Breast epithelium (tissue), 4 donors: ENCODE measurements at regions not wholly inside any gene's neighbourhood (a gene's known extent, or its start where the extent isn't known, plus 50 kb on each side); places are given as distances from the start of the nearest gene placed in this dataset.

Source experiments
- DNase-seq, 2 donors: peaks; one replicate each; pipeline ENCODE4 v3.0.0-alpha.2; 2019; ENCODE audit warnings: low spot score in 2 of 2
- H3K27ac ChIP-seq, 2 donors: fragments of 200-600 bp; sonication (generic) in 1 of 2; one replicate each; pipeline ENCODE4 v1.5.1; 2016 to 2019; ENCODE audit warnings: mild to moderate bottlenecking in 1 of 2
- H3K27me3 ChIP-seq, 2 donors: fragments of 200-600 bp; sonication (generic) in 1 of 2; one replicate each; pipeline versions ENCODE4 v1.5.1 to v1.6.0; 2017 to 2019; ENCODE audit warnings: control low read depth in 1 of 2, mild to moderate bottlenecking in 1 of 2
- H3K36me3 ChIP-seq: fragments of 200-600 bp; one replicate; pipeline ENCODE4 v1.5.1; 2019
- H3K4me1 ChIP-seq, 2 donors: fragments of 200-600 bp; sonication (generic); one replicate each; pipeline ENCODE4 v1.5.1; 2016 to 2019; ENCODE audit warnings: control low read depth in 1 of 2
- H3K4me3 ChIP-seq, 3 donors: fragments of 200-600 bp; sonication (generic); 1 replicate in 2 of 3; 2 replicates in 1 of 3; pipeline ENCODE4 v1.5.1; 2016 to 2019; ENCODE audit warnings: mild to moderate bottlenecking in 3 of 3, moderate library complexity in 2 of 3
- H3K9me3 ChIP-seq, 2 donors: fragments of 200-600 bp; sonication (generic) in 1 of 2; one replicate each; pipeline ENCODE4 v1.5.1; 2016 to 2019; ENCODE audit warnings: control low read depth in 1 of 2
- POLR2A ChIP-seq: fragments of 450-650 bp; IDR thresholded peaks from one replicate; pipeline ENCODE4 v1.6.1; 2016; ENCODE audit warnings: antibody characterized with exemption, mild to moderate bottlenecking, moderate library complexity
- POLR2AphosphoS5 ChIP-seq, 3 donors: sonication (generic); formaldehyde crosslinking; IDR thresholded peaks; one replicate each; pipeline ENCODE4 v1.6.1; 2017; ENCODE audit warnings: antibody characterized with exemption in 3 of 3
- intact Hi-C: fragments of 100-400 bp; cut with DNase I; formaldehyde crosslinking; loops from one replicate; pipeline ENCODE4 v1.15.1; 2023; ENCODE audit warnings: low total_unique reads
- TF ChIP-seq, protein P1 (sequence below), 3 donors: fragments of 450-650 bp; IDR thresholded peaks; one replicate each; pipeline ENCODE4 v1.5.1; 2016 to 2017; ENCODE audit warnings: antibody characterized with exemption in 3 of 3, mild to moderate bottlenecking in 3 of 3, moderate library complexity in 3 of 3

DNA sequence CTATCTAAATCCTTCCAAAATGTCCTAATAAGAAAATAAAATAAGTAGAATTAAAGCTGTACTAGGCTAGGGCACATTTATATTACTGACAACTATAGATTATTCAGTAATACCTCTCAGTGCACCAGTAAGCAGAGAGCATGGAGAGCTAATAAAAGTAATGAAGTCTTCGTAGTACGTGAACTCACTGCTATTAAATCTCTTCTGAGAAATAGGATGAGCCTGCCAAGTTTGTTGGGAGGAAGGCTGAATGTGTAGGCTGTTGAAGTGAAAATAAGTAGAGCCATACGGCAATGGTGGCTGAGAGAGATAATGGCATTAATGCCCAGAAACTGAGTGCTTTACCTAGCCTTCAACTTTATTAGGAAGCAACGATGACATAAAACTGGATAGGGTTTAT is 73.9 kb upstream of the NR5A2 start:
- TF ChIP-seq POLR2A: no peak
- TF ChIP-seq POLR2AphosphoS5 (IDR thresholded peaks at IDR 0.05): no peak
- TF ChIP-seq, protein P1, sequence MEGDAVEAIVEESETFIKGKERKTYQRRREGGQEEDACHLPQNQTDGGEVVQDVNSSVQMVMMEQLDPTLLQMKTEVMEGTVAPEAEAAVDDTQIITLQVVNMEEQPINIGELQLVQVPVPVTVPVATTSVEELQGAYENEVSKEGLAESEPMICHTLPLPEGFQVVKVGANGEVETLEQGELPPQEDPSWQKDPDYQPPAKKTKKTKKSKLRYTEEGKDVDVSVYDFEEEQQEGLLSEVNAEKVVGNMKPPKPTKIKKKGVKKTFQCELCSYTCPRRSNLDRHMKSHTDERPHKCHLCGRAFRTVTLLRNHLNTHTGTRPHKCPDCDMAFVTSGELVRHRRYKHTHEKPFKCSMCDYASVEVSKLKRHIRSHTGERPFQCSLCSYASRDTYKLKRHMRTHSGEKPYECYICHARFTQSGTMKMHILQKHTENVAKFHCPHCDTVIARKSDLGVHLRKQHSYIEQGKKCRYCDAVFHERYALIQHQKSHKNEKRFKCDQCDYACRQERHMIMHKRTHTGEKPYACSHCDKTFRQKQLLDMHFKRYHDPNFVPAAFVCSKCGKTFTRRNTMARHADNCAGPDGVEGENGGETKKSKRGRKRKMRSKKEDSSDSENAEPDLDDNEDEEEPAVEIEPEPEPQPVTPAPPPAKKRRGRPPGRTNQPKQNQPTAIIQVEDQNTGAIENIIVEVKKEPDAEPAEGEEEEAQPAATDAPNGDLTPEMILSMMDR (IDR thresholded peaks at IDR 0.05): no peak
- no peaks in the 10 kb centered on the region for H3K36me3 ChIP-seq
- no peak for DNase-seq
- H3K9me3 ChIP-seq: no peaks in the 10 kb centered on the region
- no peak overlapping the region for H3K27ac ChIP-seq
- H3K27me3 ChIP-seq: no peaks in the 10 kb centered on the region
- intact Hi-C loops: no loop called here
- H3K4me1 ChIP-seq: no peaks in the 10 kb centered on the region
- H3K4me3 ChIP-seq: no peak overlapping the region

DNA sequence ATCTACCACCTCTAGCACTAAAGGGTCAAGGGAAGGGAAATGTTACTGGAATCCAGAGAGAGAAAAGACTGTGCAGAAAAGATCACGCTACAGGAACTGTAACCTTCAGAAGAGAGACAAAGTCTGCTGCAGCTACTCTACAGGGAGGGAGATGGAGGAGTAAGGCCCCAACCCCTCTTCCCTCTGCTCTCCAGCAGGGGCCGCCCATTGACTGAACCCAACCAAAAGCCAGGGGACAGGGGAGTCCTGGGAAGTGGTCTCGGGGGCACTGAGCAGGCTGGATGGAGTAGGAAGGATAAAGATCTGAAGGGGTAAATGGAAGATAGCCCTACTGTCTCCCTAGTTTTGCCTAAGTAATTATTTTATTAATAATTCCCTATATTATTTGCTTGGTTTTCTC is 72.8 kb upstream of the NR5A2 start:
- no peaks in the 10 kb centered on the region for H3K4me1 ChIP-seq
- no peaks in the 10 kb centered on the region for H3K36me3 ChIP-seq
- no peak overlapping the region for H3K27ac ChIP-seq
- no peak for TF ChIP-seq POLR2A
- TF ChIP-seq POLR2AphosphoS5 (IDR thresholded peaks at IDR 0.05): no peak
- TF ChIP-seq, protein P1 (IDR thresholded peaks at IDR 0.05): no peak
- no peak overlapping the region for H3K4me3 ChIP-seq
- H3K27me3 ChIP-seq: no peaks in the 10 kb centered on the region
- no peak for DNase-seq
- intact Hi-C loops: no loop called here
- no peaks in the 10 kb centered on the region for H3K9me3 ChIP-seq

DNA sequence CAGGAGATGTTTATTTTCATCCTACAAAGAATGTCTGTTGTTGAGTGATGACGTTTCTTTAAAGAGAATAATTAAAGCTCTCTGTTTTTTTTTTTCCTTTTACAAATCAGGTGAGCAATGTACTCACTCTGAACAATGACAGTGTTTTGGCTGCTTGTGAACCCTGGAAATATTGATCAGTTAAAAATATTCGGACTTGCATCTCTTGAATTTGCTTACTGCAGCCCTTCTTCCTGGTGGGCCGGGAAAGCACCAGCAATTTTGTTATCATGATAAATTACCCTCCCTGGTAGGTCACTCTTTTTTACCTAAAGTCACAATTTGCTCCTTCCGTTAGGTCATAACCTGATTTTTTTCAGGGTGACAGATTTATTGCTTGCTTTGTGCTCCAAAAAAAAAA is 72.3 kb upstream of the NR5A2 start:
- H3K36me3 ChIP-seq: no peaks in the 10 kb centered on the region
- H3K9me3 ChIP-seq: no peaks in the 10 kb centered on the region
- intact Hi-C loops: no loop called here
- H3K27ac ChIP-seq: no peak overlapping the region
- no peaks in the 10 kb centered on the region for H3K4me1 ChIP-seq
- H3K4me3 ChIP-seq: no peak overlapping the region
- DNase-seq: no peak
- no peaks in the 10 kb centered on the region for H3K27me3 ChIP-seq
- TF ChIP-seq POLR2AphosphoS5 (IDR thresholded peaks at IDR 0.05) (no peak), POLR2A (no peak)
- TF ChIP-seq, protein P1 (IDR thresholded peaks at IDR 0.05): no peak

DNA sequence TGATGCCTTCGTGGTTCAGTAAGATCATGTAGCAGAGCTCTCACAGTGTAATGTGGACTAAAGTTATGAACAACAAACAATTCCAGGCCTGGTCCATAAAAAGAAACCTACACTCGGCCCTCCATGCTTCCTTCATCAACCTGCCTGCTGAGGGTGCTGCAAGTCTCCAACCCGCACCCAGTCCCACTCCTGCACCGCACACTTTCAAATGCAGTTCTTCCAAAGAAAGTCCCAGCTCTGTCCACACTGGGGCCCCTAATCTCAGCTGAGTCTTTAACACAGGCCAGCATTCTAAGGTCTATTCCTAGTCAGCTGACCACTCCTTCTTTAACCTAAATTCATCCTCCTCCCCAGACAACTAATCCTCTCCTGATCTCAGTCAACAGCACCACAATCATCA is 71.5 kb upstream of the NR5A2 start:
- TF ChIP-seq POLR2AphosphoS5 (IDR thresholded peaks at IDR 0.05): no peak
- no peak for TF ChIP-seq POLR2A
- TF ChIP-seq, protein P1 (IDR thresholded peaks at IDR 0.05): no peak

DNA sequence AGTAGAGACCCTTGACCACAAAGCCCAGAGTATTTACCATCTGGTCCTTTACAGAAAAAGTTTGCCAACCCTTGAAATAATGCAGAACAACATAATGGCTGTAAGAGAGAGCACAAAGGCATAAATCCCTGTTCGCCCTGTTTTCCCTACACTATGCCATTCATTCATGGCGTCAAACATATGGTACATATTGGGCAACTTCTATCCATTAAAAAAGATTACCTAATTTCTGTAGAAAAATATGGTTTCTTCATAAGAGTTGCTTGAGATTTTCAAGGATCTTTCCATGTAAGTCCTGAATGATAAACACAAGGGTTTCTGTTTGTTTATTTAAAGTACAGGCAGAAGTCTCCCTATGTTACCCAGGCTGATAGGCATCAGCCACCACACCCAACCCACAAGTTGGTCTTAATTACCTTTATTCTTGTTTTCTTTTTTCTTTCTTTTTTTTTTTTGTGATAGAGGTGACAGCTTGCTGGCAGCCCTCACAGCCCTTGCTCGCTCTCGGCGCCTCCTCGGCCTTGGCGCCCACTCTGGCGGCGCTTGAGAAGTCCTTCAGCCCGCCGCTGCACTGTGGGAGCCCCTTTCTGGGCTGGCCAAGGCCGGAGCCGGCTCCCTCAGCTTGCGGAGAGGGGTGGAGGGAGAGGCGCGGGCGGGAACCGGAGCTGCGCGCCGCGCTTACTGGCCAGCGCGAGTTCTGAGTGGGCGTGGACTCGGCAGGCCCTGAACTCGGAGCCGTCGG is 68.3 kb upstream of the NR5A2 start:
- H3K4me1 ChIP-seq: no peaks in the 10 kb centered on the region
- TF ChIP-seq POLR2AphosphoS5 (IDR thresholded peaks at IDR 0.05): no peak
- TF ChIP-seq, protein P1 (IDR thresholded peaks at IDR 0.05): no peak
- no peak for TF ChIP-seq POLR2A
- no peaks in the 10 kb centered on the region for H3K27me3 ChIP-seq
- intact Hi-C loops: no loop called here
- H3K27ac ChIP-seq: no peak overlapping the region
- no peak for DNase-seq
- no peaks in the 10 kb centered on the region for H3K36me3 ChIP-seq
- H3K4me3 ChIP-seq: no peak overlapping the region
- no peaks in the 10 kb centered on the region for H3K9me3 ChIP-seq

More for the DNA sequence above, 71.5 kb upstream of the NR5A2 start:
- Histone ChIP-seq H3K36me3 (no peaks in the 10 kb centered on the region), H3K4me3 (no peak overlapping the region), H3K27ac (no peak overlapping the region), H3K4me1 (no peaks in the 10 kb centered on the region), H3K27me3 (no peaks in the 10 kb centered on the region), H3K9me3 (no peaks in the 10 kb centered on the region)
- DNase-seq: no peak
- intact Hi-C loops: no loop called here
